ENCODE measurements at regions not wholly inside any gene's neighbourhood (a gene's known extent, or its start where the extent isn't known, plus 50 kb on each side); places are given as distances from the start of the nearest gene placed in this dataset.

- no peak for DNase-seq
These were observed 147.9 kb downstream of the IMPG2 start for GRCh38 chr3:101172516-101172915.

GRCh38 chr3:101171681-101172191, 148.6 kb downstream of the IMPG2 start:
- no peak for DNase-seq

DNA sequence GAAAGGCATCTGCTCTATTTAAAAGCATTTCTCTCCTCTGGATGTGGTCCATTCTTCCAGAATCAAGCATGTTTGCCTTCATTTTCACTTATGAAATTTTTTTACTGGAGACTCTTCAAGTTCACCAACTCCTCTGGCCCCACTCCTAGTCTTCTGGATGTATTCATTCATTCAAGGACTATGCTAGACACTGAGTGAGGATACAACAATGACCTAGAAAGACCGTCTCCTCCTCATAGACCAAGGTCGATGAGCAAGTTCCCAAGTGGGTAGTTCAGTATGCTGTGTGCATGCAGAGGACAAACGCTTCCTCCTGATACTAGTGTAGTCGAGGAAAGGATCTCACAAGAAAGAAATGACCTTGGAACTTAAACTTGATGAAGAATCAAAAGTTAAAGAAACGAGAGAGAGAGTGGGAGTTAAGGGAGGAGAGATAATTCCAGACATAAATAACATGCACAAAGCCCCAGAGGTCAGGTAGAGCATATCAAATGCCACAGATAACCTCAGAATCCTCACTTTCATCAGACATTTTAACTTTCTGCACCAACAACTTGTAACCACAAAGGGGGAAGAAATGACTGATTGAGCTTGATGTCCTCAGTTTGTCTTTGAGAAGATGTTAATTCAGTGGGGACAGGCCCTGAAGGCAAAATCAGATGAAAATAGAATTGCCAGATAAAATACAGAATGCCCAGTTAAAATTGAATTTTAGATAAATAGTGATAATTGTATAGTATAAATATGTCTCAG, 149.4 kb downstream of the IMPG2 start:
- DNase-seq, result no peak

DNA sequence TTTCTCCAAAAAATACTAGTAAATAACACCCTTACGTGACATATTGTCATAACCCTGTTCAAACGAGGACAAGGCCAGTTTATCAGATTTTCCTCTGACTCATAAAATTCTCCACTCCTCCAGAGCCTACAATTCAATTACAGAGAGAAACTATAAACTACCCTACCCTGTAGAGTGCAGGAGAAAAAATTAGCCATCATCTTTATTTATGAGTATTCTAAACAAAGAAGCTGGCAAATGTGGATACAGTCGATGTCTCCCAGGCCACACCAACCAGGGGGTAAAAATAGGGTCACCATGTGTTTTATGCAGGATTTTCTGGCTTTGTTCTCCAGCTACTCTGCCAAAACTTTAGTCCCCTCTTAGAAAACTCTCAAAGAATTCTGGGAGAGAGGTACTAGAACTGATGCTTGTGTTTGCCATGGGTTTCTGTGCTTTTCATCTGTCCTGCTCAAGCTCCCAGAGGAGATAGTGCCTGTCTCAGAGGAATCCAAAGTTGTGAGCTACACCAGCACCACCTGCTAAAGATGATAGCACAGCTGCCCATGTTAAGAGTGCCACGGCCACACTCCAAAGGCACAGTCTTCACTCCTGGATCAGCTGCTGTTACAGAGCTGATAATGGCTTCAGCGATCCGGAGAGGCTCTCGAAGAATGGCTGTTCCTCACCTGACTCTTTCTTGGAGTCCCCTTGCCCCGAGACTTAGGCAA, 150.2 kb downstream of the IMPG2 start:
- no peak for DNase-seq

GRCh38 chr3:101169516-101169915, 150.9 kb downstream of the IMPG2 start:
- DNase-seq, result no peak

- DNase-seq, result no peak
These were observed 153.0 kb downstream of the IMPG2 start for GRCh38 chr3:101167376-101167775.

DNA sequence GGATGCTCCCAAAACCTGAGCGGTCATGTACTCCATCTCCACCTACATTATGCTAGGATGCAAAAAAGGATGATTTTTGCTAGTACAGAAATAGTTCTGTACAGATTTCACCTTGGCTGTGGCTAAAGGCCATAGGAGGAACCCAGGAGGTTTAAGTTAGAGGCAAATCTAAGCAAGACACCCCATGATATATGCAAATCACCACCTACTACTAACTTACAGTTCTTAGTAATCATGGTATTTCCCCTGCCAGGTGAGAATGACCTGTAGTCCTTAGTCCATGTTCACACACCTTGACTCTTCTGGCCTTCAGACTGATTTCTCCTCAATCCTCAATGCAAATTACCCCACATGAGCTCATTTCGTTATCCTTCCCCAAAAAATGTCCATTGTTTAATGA, 154.2 kb downstream of the IMPG2 start:
- no peak for DNase-seq

DNA sequence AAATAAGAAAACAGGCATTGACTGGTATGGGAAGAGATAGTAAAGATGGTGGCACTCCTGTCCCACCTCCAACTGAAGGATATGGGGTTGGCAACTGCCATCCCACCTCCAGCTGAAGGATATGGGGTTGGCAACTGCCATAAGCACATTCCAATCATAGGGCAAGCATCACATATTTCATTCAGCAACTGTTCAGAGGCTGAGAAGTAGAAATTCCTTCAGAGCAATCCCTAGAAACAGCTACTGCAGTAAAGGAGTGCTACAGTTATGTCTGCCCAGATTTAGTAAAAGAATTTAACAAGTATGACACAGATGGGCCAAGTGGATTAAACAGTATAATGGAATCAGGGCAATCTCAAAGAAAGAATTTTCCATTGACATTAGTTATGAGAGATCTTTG, 156.8 kb downstream of the IMPG2 start:
- DNase-seq, result no peak

DNA sequence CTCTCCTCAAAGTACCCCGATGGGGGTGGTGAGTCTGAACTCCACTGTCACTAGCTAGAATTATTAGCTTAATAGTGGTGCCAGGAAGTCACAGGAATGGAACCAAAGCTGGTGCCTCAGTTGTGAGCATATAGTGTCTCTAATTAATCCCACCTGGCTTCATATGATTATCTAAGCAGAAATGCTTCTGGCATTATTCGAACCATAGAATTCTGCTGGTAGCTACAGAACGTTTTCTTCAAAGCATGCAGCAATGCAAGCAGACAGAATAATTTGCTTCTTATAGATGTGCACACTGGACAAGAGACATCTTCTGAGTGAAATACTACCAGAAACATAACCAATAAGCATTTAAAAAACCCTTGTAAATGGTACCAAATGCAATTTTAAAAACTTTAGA, 160.9 kb downstream of the IMPG2 start:
- no peak for DNase-seq

- no peak for DNase-seq
These were observed 162.0 kb downstream of the IMPG2 start for GRCh38 chr3:101158374-101158773.

DNA sequence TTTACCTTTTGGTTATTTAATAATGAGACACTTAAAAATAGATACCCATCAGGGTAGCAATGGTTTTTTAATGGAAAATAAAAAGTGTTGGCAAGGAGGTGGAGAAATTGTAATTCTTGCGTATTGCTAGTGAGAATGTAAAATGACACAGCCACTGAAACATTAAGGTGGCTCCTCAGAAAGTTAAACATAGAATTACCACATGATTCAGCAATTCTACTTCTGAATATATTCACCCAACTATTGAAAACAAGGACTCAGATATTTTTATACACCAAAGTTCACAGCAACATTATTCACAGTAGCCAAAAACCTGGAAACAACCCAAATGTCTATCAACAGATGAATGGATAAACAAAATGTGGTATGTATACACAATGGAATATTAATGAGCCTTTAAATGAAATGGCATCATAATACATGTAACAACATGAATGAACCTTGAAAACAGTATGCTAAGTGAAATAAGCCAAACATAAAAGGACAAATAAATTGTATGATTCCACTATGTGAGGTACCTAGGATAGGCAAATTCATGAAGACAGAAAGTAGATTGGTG, 163.5 kb downstream of the IMPG2 start:
- DNase-seq, result no peak

GRCh38 chr3:101155825-101156224, 162.6 kb upstream of the ABI3BP start:
- no peak for DNase-seq

DNA sequence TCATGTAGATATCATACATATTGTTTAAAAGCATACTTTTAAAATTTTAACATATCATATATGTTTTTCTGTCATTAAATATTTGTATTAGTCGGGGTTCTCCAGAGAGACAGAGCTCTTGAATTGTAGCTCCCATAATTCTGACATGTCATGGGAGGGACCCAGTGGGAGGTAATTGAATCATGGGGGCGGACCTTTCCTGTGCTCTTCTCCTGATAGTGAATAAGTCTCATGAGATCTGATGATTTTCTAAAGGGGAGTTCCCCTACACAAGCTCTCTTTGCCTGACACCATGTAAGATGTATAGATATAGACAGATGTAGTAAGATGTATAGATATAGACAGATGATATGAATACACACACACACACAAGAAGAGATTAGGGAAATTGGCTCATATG, 161.2 kb upstream of the ABI3BP start:
- DNase-seq, result no peak

- no peak for DNase-seq
These were observed 158.2 kb upstream of the ABI3BP start for GRCh38 chr3:101151286-101151913.

GRCh38 chr3:101150504-101150903, 157.3 kb upstream of the ABI3BP start:
- no peak for DNase-seq

DNA sequence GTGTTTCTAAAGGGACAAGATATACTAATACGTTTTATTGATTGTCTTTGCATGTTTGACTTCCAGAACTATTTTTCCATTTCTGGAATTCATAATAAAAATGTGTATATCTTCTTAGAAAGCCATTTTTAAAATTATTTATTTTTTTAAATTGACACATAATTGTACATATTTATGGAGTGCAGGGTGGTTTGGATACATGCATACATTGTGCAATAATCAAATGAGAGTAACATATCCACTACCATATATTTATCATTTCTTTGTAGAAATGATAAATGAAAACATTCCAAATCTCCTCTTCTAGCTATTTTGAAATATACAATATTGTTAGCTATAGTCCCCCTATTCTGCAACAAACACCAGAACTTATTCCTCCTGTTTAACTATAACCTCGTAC, 156.5 kb upstream of the ABI3BP start:
- no peak for DNase-seq

GRCh38 chr3:101149251-101149650, 156.0 kb upstream of the ABI3BP start:
- DNase-seq, result no peak

- no peak for DNase-seq
These were observed 154.8 kb upstream of the ABI3BP start for GRCh38 chr3:101148001-101148400.

DNA sequence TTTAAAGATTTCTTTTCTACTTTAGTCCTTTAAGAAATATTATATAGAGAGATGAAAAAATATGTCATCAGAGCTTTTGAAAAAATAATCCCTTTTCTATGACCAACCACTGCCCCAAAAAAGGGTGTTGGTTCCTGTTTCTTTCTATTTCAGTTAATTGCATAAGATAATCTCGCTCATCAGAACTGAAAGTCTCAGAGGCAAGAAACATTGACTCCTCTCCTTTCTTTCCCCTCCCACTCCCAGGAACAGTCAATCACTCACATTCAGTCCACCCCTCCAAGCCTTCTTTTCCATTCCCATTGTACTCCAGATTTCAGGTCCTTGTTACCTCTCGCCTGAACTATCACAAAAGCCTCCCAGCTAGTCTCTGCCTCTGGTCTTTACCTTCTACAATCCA, 153.7 kb upstream of the ABI3BP start:
- DNase-seq, result no peak

GRCh38 chr3:101144105-101144504, 150.9 kb upstream of the ABI3BP start:
- no peak for DNase-seq

DNA sequence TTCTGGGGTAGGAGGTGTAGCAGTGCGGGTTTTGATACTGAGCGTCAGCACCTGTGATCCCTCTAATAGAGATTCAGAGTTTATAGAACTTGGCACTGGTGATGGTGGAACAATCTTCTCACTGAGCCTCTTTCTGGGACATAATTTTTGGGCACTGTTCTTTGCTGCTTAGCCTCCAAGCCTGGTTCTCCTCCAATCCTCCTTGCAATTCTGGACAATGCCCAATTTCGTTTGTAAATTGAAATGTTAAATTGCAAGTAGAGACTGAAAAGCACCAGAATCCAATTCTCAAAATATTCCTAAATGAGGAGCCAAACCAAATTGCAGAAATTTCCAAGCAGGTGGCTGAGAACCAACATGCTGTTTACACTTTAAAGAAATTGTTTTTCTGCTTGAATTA, 149.8 kb upstream of the ABI3BP start:
- DNase-seq, result no peak

- no peak for DNase-seq
These were observed 148.9 kb upstream of the ABI3BP start for GRCh38 chr3:101142160-101142559.

GRCh38 chr3:101141135-101141534, 147.9 kb upstream of the ABI3BP start:
- DNase-seq, result no peak

- DNase-seq, result no peak
These were observed 145.6 kb upstream of the ABI3BP start for GRCh38 chr3:101138817-101139216.

Data from NCI-H526 treated with DMSO at 0.1 percent for 48 hours (cell line).